NCI-H2081 treated with DMSO at 0.1 percent for 48 hours (cell line): ENCODE measurements at regions not wholly inside any gene's neighbourhood (a gene's known extent, or its start where the extent isn't known, plus 50 kb on each side); places are given as distances from the start of the nearest gene placed in this dataset.

Source experiments
- DNase-seq: peaks from one replicate; lab custom pipeline; 2025; lab: John Stamatoyannopoulos, UW

DNA sequence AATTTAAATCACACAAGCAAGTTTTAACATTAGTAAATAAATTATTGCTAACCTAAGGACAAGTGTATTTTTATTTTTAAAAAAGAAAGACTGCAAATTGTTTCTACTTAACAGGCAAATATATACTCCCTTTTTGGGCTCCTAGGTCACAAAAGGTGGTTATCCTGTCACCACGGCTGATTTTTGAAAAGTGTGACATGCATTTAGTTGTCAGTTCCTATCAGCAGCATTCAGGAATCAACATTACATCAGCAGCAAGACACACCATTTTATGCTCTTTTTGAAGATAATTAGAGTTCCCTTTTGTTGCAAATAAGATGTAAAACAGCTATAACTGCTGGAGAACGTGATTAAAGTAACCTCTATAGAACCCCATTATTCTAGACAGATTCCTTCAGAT lies 357.5 kb upstream of the TMCO5A start:
- no peak for DNase-seq

DNA sequence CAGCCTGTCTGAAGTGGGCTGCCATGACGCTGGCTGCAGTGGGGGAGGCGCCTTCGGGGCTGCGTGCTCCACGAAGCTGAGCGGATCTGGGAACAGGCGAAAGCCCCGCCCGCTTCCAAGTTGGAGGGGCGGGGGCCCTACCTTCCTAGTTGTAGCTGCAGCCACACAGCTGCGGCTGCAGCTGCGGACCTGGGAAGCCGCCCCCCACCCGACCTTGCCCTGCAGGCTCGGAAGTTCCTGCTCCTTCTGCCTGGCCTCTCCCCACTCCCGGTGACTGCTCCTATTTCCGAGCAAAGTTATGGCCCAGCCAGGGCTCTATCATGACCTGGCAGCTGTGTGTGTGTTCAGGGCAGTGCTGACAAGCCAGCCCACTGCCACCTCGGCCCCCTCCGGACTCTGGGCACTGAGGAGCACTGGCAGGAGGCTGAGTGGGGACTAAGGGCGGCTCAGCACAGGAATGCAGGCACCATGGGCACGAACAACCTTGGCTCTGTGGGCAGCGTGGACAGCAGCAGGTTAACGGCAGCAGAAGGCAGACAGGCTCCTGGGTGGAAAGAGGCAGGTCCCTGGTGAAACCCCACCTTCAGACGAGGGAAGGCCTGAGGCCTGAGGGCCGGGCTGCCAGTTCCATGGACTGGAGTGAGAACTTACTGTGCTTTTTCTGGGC lies 352.4 kb upstream of the TMCO5A start:
- no peak for DNase-seq

DNA sequence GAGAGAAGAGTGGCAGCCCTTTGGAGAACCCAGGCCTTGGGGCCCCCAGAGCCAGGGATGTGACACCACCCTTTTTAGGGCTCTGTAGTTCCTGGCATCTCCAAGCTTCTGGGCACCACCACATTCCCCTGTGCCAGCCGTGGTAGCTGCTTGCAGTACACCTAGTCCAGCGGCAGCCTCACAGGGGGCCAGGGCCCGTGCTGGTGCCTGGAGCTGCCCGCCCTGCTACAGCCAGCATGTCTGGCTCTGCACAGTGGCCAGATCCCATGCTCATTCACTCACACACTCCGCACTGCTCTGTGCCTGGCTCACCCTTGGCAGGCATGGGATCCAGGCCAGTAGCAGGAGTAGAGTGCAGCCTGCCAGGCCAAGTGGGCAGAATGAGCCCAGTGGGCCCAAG lies 351.6 kb upstream of the TMCO5A start:
- DNase-seq: no peak

DNA sequence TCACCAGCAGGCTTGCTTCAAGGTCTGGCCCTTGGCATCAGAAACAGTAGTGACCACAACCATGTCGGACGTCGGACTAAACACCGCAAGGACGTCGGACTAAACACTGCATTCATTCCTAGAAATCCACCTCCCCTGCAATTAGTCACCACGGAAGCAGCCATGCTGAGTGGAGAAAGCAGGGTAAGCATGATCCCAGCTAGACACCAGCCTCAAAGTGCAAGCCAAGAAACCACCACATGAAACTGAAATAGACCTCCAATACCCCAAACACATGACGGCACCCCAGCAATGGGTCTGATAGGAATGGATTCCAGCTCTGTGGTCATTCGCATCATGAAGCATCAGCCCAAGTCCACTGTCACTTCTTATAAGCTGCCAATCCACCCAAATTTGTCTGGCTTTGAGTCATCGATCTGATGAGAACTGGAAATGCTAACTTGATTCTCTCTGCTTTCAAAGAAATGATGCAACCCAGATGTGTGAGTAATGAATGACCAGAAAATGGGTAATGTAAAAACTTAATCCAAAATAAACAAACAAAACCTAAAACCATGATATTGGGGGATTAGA lies 348.3 kb upstream of the TMCO5A start:
- no peak for DNase-seq

DNA sequence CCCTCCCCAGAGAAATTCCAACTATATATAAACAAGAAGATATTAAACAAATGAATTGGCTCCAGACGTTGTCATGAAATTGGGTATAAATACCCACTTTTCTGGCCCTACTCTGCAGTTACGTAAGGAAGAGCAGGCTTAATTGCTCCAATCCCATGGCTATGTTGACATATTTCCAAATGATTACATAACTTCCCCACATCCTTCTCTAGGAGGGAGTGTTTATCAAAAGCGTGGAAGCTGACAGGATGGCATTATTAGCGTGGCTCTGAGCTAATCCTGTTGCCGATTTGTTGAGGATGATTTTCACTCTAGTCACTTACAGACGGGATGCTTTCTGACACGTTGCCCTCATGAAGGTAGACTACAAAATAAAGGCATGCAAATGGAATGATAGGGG lies 347.5 kb upstream of the TMCO5A start:
- no peak for DNase-seq

- no peak for DNase-seq
Observed at GRCh38 chr15:37594417-37594816, 340.0 kb upstream of the TMCO5A start.

- no peak for DNase-seq
Observed at GRCh38 chr15:37595426-37595970, 338.9 kb upstream of the TMCO5A start.

GRCh38 chr15:37599156-37599555 lies 335.3 kb upstream of the TMCO5A start:
- no peak for DNase-seq

DNA sequence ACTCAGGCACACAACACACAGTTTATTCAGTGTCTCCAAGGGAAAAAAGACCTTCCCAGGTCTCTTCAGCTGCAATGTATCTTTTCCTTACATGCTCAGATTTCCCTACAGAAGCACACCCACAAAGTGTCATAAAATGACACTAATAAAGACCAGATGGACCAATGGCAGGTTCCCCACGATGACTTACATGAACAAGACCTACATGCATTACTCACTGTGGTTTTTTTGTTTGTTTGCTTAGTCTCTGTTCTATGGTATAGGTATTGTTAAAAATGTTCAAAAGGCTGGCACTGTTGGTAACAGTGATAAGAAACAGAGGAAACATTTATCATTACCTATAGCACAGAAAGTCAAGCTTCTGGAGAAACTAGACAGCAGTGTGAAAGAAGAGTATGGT lies 318.2 kb upstream of the TMCO5A start:
- no peak for DNase-seq

GRCh38 chr15:37618353-37618752 lies 316.1 kb upstream of the TMCO5A start:
- no peak for DNase-seq

- no peak for DNase-seq
Observed at GRCh38 chr15:37619358-37620042, 314.9 kb upstream of the TMCO5A start.

- no peak for DNase-seq
Observed at GRCh38 chr15:37625576-37625975, 308.9 kb upstream of the TMCO5A start.

DNA sequence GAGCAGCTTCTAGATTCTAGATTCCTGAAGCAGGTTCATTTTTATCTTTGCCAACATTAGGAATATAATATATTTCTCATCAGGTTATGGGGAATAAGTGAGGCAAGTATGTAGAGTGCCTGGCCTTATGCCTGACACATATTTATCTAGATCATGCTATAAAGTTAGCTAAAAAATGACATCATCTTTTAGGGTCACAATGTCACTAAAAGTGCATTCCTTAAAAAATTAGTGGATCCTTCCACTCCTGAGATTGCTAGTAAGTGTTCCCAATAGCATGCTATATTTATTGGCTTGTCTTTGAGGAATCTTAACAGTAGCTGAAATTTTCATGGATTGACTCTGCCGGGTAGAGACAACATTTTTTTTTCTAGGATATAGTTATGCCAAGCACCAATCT lies 305.9 kb upstream of the TMCO5A start:
- DNase-seq: no peak

GRCh38 chr15:37636736-37637135 lies 297.7 kb upstream of the TMCO5A start:
- no peak for DNase-seq

DNA sequence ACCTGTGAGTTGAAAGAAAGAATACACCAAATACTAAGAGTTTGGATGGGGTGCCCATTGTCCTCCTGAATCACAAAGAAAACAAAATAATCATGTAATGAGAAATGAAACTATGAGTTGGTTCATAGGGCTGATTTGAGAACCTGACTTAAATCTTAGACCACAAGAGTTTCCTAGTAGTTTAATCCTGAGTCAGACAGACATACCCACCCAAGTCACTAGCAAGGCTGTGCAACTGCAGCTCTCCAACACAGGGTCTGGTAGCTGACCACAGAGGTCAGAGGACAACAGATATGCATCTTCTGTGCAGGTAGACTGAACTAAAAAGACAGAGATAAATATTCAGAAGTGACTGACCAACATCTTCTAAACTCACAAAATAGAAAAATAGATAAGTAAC lies 296.3 kb upstream of the TMCO5A start:
- no peak for DNase-seq

GRCh38 chr15:37638691-37639090 lies 295.7 kb upstream of the TMCO5A start:
- DNase-seq: no peak

DNA sequence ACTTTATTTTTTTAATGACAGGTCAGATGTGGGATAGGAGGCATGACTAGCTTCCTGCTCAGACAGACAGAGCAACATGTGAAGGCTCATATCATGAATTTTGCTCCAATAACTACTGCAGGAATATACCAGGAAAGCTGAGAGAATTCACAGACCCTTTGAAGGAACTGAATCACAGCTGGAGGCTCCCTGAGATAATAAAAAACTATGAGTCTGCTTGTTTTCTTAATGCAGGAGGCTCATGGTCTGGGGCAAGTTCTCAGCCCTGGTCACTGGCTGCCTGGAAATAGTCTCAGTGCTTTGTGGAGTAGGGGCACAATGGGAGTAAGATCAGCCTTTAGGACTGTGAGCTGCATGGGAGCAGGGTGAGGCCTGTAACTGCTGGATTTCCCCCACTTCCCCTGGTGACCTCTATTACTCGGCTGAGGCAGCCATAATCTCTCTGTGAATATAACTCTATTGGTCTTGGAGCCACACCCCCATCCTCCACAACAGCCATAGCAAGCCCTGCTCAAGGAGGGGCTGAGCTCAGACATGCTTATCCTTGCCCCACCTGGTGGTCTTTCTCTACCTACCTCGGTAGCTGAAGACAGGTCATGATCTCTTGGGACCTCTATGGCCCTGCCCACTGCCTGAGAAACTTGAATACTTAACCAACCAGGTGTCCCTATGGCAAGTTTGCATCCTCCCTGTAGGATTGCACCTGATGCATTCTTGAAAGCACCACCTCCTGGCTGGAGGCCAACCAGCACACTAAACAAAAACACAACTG lies 281.6 kb upstream of the TMCO5A start:
- no peak for DNase-seq

DNA sequence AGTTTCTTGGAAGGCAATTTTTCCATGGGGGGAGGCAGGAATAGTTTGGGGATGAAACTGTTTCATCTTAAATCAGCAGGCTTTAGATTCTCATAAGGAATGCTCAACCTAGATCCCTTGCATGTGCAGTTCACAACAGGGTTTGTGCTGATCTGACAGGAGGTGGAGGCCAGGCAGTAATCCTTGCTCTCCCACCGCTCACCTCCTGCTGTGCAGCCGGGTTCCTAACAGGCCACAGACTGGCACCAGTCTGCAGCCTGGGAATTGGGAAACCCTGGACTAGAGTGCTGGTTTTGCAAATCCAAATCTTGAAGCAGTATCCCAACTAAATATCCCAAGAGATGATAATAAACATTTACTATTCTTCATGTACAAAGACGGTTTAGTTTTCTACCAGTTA lies 256.3 kb upstream of the TMCO5A start:
- no peak for DNase-seq

DNA sequence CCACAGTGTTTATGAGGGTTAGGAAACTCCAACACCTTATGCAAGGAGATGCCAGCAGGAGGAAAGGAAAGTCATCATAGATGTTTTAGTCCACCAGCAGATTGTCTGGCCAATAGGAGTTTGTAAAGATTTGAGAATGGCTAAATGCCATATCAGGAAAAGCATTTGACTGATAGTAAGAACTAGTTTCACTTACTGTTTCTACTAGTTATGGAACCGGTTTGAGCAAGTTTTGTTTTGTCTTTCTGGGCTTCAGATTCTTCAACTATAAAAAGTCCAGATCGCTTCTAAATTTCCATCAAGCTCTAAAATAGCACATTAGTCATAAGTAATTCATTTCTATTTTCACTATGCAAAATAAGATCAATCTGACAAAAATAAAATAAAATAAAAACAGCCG lies 254.8 kb upstream of the TMCO5A start:
- DNase-seq: no peak

DNA sequence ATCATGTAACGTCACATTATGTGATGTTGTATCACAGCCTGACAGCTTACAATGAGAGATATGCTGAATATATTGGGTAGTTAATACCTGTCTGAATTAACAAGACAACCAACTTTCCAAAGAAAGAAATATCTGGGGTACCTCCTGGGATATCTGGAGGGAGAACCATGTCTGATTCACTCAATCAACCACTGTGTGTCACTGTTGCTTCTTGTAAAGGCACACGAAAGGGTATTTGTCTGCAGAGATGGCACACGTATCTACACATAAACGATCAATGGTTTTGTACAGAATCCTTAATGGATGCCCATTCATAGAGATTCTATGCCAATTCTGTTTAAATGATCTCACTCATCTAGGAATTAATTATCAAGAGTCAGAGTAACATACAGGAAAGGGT lies 252.1 kb upstream of the TMCO5A start:
- DNase-seq: no peak

DNA sequence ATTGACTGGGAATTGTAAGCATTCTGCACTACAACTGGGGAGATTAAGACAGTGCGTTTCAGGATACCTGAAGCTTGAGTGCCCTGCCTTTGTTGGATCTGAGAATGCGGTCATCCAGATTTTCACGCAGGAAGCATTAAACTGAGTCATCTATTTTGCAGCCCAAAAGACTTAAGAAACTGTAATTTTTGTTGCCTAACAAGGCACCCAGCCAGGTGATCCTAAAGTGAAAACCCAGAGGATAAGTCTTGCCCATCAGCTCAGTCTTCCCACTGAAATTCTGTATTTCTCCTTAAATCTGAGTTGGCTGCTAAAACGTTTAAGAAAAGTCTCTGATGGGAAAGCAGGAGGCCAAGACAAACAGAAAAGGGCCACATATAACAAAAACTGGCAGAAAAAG lies 242.5 kb upstream of the TMCO5A start:
- DNase-seq: no peak

- DNase-seq: no peak
Observed at GRCh38 chr15:37693926-37694325, 240.5 kb upstream of the TMCO5A start.

DNA sequence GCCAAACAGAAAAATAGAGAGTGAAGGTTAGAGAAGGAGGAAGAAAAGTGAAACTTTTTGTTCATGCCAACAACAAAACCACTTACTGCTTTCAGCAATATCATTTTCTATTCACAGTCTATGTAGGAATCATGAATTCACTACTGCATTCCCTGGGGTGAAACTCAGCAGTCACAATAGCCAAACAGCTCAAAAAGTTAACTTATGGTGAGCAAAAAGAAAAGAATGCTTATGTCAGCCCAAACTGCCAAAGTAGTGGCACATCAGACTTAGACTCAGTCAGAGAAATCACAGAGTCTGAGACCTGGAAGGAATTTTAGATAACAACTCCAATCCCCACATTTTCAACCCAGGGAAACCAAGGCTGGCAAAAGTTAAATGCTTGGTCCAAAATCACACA lies 238.7 kb upstream of the TMCO5A start:
- no peak for DNase-seq
